IPS-18c (cell line): ENCODE measurements at regions not wholly inside any gene's neighbourhood (a gene's known extent, or its start where the extent isn't known, plus 50 kb on each side); places are given as distances from the start of the nearest gene placed in this dataset.

Experiments
- H3K4me3 ChIP-seq: 2 replicates; pipeline ENCODE4 v1.7.0; 2013; ENCODE audit warnings: low read depth, mild to moderate bottlenecking, low read length, moderate library complexity; ENCODE audit not compliant: insufficient read depth
- H3K9me3 ChIP-seq: one replicate; pipeline ENCODE4 v1.6.1; 2013; ENCODE audit warnings: mild to moderate bottlenecking, low read length, moderate library complexity; ENCODE audit not compliant: control insufficient read depth, insufficient read depth

- no peak overlapping the region for H3K4me3 ChIP-seq
- no peaks in the 10 kb centered on the region for H3K9me3 ChIP-seq
Observed at GRCh38 chr5:68476854-68477253, 261.3 kb downstream of the PIK3R1 start.

GRCh38 chr5:68478301-68479095 is 262.9 kb downstream of the PIK3R1 start:
- Histone ChIP-seq H3K4me3 (no peak overlapping the region), H3K9me3 (no peaks in the 10 kb centered on the region)

GRCh38 chr5:68479524-68479923 is 264.0 kb downstream of the PIK3R1 start:
- H3K9me3 ChIP-seq: no peaks in the 10 kb centered on the region
- no peak overlapping the region for H3K4me3 ChIP-seq

GRCh38 chr5:68480335-68480940 is 264.9 kb downstream of the PIK3R1 start:
- Histone ChIP-seq H3K9me3 (no peaks in the 10 kb centered on the region), H3K4me3 (no peak overlapping the region)

GRCh38 chr5:68482199-68482598 is 266.6 kb downstream of the PIK3R1 start:
- Histone ChIP-seq H3K4me3 (no peak overlapping the region), H3K9me3 (no peaks in the 10 kb centered on the region)

- H3K9me3 ChIP-seq: no peaks in the 10 kb centered on the region
- no peak overlapping the region for H3K4me3 ChIP-seq
Observed at GRCh38 chr5:68484307-68485068, 268.9 kb downstream of the PIK3R1 start.

GRCh38 chr5:68489556-68489955 is 274.0 kb downstream of the PIK3R1 start:
- no peak overlapping the region for H3K4me3 ChIP-seq
- no peaks in the 10 kb centered on the region for H3K9me3 ChIP-seq

GRCh38 chr5:68490406-68490805 is 274.9 kb downstream of the PIK3R1 start:
- Histone ChIP-seq H3K4me3 (no peak overlapping the region), H3K9me3 (no peaks in the 10 kb centered on the region)

GRCh38 chr5:68494771-68495170 is 279.2 kb downstream of the PIK3R1 start:
- H3K4me3 ChIP-seq: no peak overlapping the region
- peaks cover 10% of the 10 kb centered on the region for H3K9me3 ChIP-seq

- H3K4me3 ChIP-seq: no peak overlapping the region
Observed at GRCh38 chr5:68499987-68500386, 284.4 kb downstream of the PIK3R1 start.

GRCh38 chr5:68500813-68501212 is 285.3 kb downstream of the PIK3R1 start:
- no peak overlapping the region for H3K4me3 ChIP-seq
- peaks cover 10% of the 10 kb centered on the region for H3K9me3 ChIP-seq

More at GRCh38 chr5:68499987-68500386, 284.4 kb downstream of the PIK3R1 start:
- H3K9me3 ChIP-seq: peaks cover 10% of the 10 kb centered on the region

GRCh38 chr5:68502531-68502930 is 287.0 kb downstream of the PIK3R1 start:
- Histone ChIP-seq H3K9me3 (peaks cover 7% of the 10 kb centered on the region), H3K4me3 (no peak overlapping the region)

- Histone ChIP-seq H3K9me3 (no peaks in the 10 kb centered on the region), H3K4me3 (no peak overlapping the region)
Observed at GRCh38 chr5:68504306-68504705, 288.8 kb downstream of the PIK3R1 start.

- Histone ChIP-seq H3K4me3 (no peak overlapping the region), H3K9me3 (no peaks in the 10 kb centered on the region)
Observed at GRCh38 chr5:68505917-68506860, 290.6 kb downstream of the PIK3R1 start.

- Histone ChIP-seq H3K9me3 (no peaks in the 10 kb centered on the region), H3K4me3 (no peak overlapping the region)
Observed at GRCh38 chr5:68515514-68515913, 300.0 kb downstream of the PIK3R1 start.

- H3K4me3 ChIP-seq: no peak overlapping the region
- no peaks in the 10 kb centered on the region for H3K9me3 ChIP-seq
Observed at GRCh38 chr5:68518286-68518685, 302.7 kb downstream of the PIK3R1 start.

- H3K4me3 ChIP-seq: no peak overlapping the region
- no peaks in the 10 kb centered on the region for H3K9me3 ChIP-seq
Observed at GRCh38 chr5:68519143-68519542, 303.6 kb downstream of the PIK3R1 start.
